ENCODE measurements at regions not wholly inside any gene's neighbourhood (a gene's known extent, or its start where the extent isn't known, plus 50 kb on each side); places are given as distances from the start of the nearest gene placed in this dataset.

- ATAC-seq (ENCODE audit: low read depth) (no peak), DNase-seq (no peak)
- POLR2A ChIA-PET: no interaction called here
- Mint-ChIP-seq H3K27ac (no peak overlapping the region), H3K27me3 (no peaks in the 10 kb centered on the region), H3K4me3 (no peak overlapping the region), H3K9me3 (peaks cover 5% of the 10 kb centered on the region), H3K36me3 (ENCODE audit: low read depth) (no peaks in the 10 kb centered on the region), H3K4me1 (no peaks in the 10 kb centered on the region)
- intact Hi-C loops (cut with micrococcal nuclease): no loop called here
- no peak for TF ChIP-seq CTCF (IDR thresholded peaks at IDR 0.05)
- CTCF ChIA-PET: no interaction called here
Observed at GRCh38 chr4:31234494-31234893, 514.3 kb downstream of the PCDH7 start.

GRCh38 chr4:31234901-31235300, 514.7 kb downstream of the PCDH7 start:
- no peak for TF ChIP-seq CTCF (IDR thresholded peaks at IDR 0.05)
- Mint-ChIP-seq H3K27me3 (no peaks in the 10 kb centered on the region), H3K36me3 (ENCODE audit: low read depth) (no peaks in the 10 kb centered on the region), H3K4me1 (no peaks in the 10 kb centered on the region), H3K4me3 (no peak overlapping the region), H3K9me3 (peaks cover 5% of the 10 kb centered on the region), H3K27ac (no peak overlapping the region)
- ChIA-PET CTCF (no interaction called here), POLR2A (no interaction called here)
- ATAC-seq (ENCODE audit: low read depth) (no peak), DNase-seq (no peak)
- intact Hi-C loops (cut with micrococcal nuclease): no loop called here

GRCh38 chr4:31236020-31236638, 516.0 kb downstream of the PCDH7 start:
- Mint-ChIP-seq H3K27me3 (no peaks in the 10 kb centered on the region), H3K27ac (no peak overlapping the region), H3K4me1 (no peaks in the 10 kb centered on the region), H3K9me3 (peaks cover 5% of the 10 kb centered on the region), H3K36me3 (ENCODE audit: low read depth) (no peaks in the 10 kb centered on the region), H3K4me3 (no peak overlapping the region)
- no peak for DNase-seq
- intact Hi-C loops (cut with micrococcal nuclease): no loop called here
- ATAC-seq (ENCODE audit: low read depth): no peak
- POLR2A ChIA-PET: no interaction called here
- no peak for TF ChIP-seq CTCF (IDR thresholded peaks at IDR 0.05)
- CTCF ChIA-PET: no interaction called here

GRCh38 chr4:31236639-31237173, 516.5 kb downstream of the PCDH7 start:
- intact Hi-C loops (cut with micrococcal nuclease): no loop called here
- no peak overlapping the region for H3K27ac Mint-ChIP-seq
- no peak overlapping the region for H3K4me3 Mint-ChIP-seq
- ChIA-PET POLR2A (no interaction called here), CTCF (no interaction called here)
- TF ChIP-seq CTCF (IDR thresholded peaks at IDR 0.05): no peak
- ATAC-seq (ENCODE audit: low read depth) (no peak), DNase-seq (no peak)
- H3K9me3 Mint-ChIP-seq: peaks cover 5% of the 10 kb centered on the region
- no peaks in the 10 kb centered on the region for H3K36me3 Mint-ChIP-seq (ENCODE audit: low read depth)
- H3K4me1 Mint-ChIP-seq: no peaks in the 10 kb centered on the region
- no peaks in the 10 kb centered on the region for H3K27me3 Mint-ChIP-seq

GRCh38 chr4:31237233-31237632, 517.1 kb downstream of the PCDH7 start:
- H3K27me3 Mint-ChIP-seq: no peaks in the 10 kb centered on the region
- TF ChIP-seq CTCF (IDR thresholded peaks at IDR 0.05): no peak
- H3K36me3 Mint-ChIP-seq (ENCODE audit: low read depth): no peaks in the 10 kb centered on the region
- no peak overlapping the region for H3K27ac Mint-ChIP-seq
- DNase-seq (no peak), ATAC-seq (ENCODE audit: low read depth) (no peak)
- POLR2A ChIA-PET: no interaction called here
- peaks cover 5% of the 10 kb centered on the region for H3K9me3 Mint-ChIP-seq
- intact Hi-C loops (cut with micrococcal nuclease): no loop called here
- H3K4me3 Mint-ChIP-seq: no peak overlapping the region
- H3K4me1 Mint-ChIP-seq: no peaks in the 10 kb centered on the region
- CTCF ChIA-PET: no interaction called here

Measured in activated B cell treated with CpG ODN at 0.5 μM for 24 hours (primary cell).